ENCODE measurements at regions not wholly inside any gene's neighbourhood (a gene's known extent, or its start where the extent isn't known, plus 50 kb on each side); places are given as distances from the start of the nearest gene placed in this dataset.

- no peak for TF ChIP-seq NFYB (CRISPR knock-in tag; conservative IDR thresholded peaks at IDR 0.05; ENCODE audit: low read depth)
- TF ChIP-seq, protein P1, sequence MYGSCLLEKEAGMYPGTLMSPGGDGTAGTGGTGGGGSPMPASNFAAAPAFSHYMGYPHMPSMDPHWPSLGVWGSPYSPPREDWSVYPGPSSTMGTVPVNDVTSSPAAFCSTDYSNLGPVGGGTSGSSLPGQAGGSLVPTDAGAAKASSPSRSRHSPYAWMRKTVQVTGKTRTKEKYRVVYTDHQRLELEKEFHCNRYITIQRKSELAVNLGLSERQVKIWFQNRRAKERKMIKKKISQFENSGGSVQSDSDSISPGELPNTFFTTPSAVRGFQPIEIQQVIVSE (CRISPR knock-in tag; IDR thresholded peaks at IDR 0.05; ENCODE audit: borderline replicate concordance), result no peak
Measured at GRCh38 chr21:27058673-27059605, 92.1 kb upstream of the ADAMTS5 start.
